Activated T-cell treated with anti-CD3 and anti-CD28 coated beads, Interleukin-2, amount 50 U/mL, for 4 hours (primary cell): ENCODE measurements at regions not wholly inside any gene's neighbourhood (a gene's known extent, or its start where the extent isn't known, plus 50 kb on each side); places are given as distances from the start of the nearest gene placed in this dataset.

Experiments used
- ATAC-seq, 2 donors: fragments of 200-7000 bp; cut with Tn5 transposase; one replicate each; pipeline ENCODE4 v1.10.0; 2021
- DNase-seq: peaks from one replicate; pipeline ENCODE4 v3.0.0-alpha.2; 2020
- H3K27me3 Mint-ChIP-seq: one replicate; pipeline ENCODE4 v1.8.0; 2021; ENCODE audit warnings: low read depth, mixed read lengths
- H3K36me3 Mint-ChIP-seq: one replicate; pipeline ENCODE4 v1.8.0; 2022; ENCODE audit warnings: mixed read lengths; ENCODE audit not compliant: insufficient read depth
- H3K4me1 Mint-ChIP-seq: one replicate; pipeline ENCODE4 v1.8.0; 2021; ENCODE audit warnings: low read depth, mixed read lengths
- H3K4me3 Mint-ChIP-seq: one replicate; pipeline ENCODE4 v1.8.0; 2021; ENCODE audit warnings: mild to moderate bottlenecking, moderate library complexity, mixed read lengths
- H3K9me3 Mint-ChIP-seq: one replicate; pipeline ENCODE4 v1.8.0; 2021; ENCODE audit warnings: mixed read lengths

GRCh38 chr5:164861610-164862009 lies 1356.2 kb downstream of the MAT2B start:
- DNase-seq: no peak
- H3K4me1 Mint-ChIP-seq: no peaks in the 10 kb centered on the region
- ATAC-seq: no peak
- no peaks in the 10 kb centered on the region for H3K36me3 Mint-ChIP-seq
- H3K4me3 Mint-ChIP-seq: no peak overlapping the region
- H3K9me3 Mint-ChIP-seq: peaks cover 22% of the 10 kb centered on the region
- no peaks in the 10 kb centered on the region for H3K27me3 Mint-ChIP-seq

- DNase-seq (no peak), ATAC-seq (no peak)
- Mint-ChIP-seq H3K9me3 (peaks cover 24% of the 10 kb centered on the region), H3K4me3 (no peak overlapping the region), H3K27me3 (no peaks in the 10 kb centered on the region), H3K36me3 (no peaks in the 10 kb centered on the region), H3K4me1 (no peaks in the 10 kb centered on the region)
Measured at GRCh38 chr5:164868761-164869160, 1363.3 kb downstream of the MAT2B start.

- ATAC-seq: no peak
- no peaks in the 10 kb centered on the region for H3K27me3 Mint-ChIP-seq
- peaks cover 21% of the 10 kb centered on the region for H3K9me3 Mint-ChIP-seq
- no peak for DNase-seq
- no peaks in the 10 kb centered on the region for H3K36me3 Mint-ChIP-seq
- H3K4me3 Mint-ChIP-seq: no peak overlapping the region
- no peaks in the 10 kb centered on the region for H3K4me1 Mint-ChIP-seq
Measured at GRCh38 chr5:164869325-164869724, 1363.9 kb downstream of the MAT2B start.

- Mint-ChIP-seq H3K27me3 (no peaks in the 10 kb centered on the region), H3K9me3 (peaks cover 11% of the 10 kb centered on the region), H3K4me1 (no peaks in the 10 kb centered on the region), H3K36me3 (no peaks in the 10 kb centered on the region), H3K4me3 (no peak overlapping the region)
- DNase-seq (no peak), ATAC-seq (no peak)
Measured at GRCh38 chr5:164876793-164877192, 1371.4 kb downstream of the MAT2B start.

GRCh38 chr5:164881442-164881841 lies 1376.0 kb downstream of the MAT2B start:
- DNase-seq: no peak
- Mint-ChIP-seq H3K4me1 (no peaks in the 10 kb centered on the region), H3K27me3 (no peaks in the 10 kb centered on the region), H3K36me3 (no peaks in the 10 kb centered on the region), H3K9me3 (peaks cover 11% of the 10 kb centered on the region), H3K4me3 (no peak overlapping the region)
- no peak for ATAC-seq

- ATAC-seq: no peak
- DNase-seq: no peak
- Mint-ChIP-seq H3K9me3 (peaks cover 14% of the 10 kb centered on the region), H3K27me3 (no peaks in the 10 kb centered on the region), H3K36me3 (no peaks in the 10 kb centered on the region), H3K4me1 (no peaks in the 10 kb centered on the region), H3K4me3 (no peak overlapping the region)
Measured at GRCh38 chr5:164885179-164885578, 1379.8 kb downstream of the MAT2B start.

GRCh38 chr5:164893071-164893470 lies 1387.7 kb downstream of the MAT2B start:
- peaks cover 11% of the 10 kb centered on the region for H3K9me3 Mint-ChIP-seq
- no peaks in the 10 kb centered on the region for H3K27me3 Mint-ChIP-seq
- DNase-seq: no peak
- H3K36me3 Mint-ChIP-seq: no peaks in the 10 kb centered on the region
- no peak for ATAC-seq
- no peak overlapping the region for H3K4me3 Mint-ChIP-seq
- no peaks in the 10 kb centered on the region for H3K4me1 Mint-ChIP-seq

- ATAC-seq (no peak), DNase-seq (no peak)
- no peaks in the 10 kb centered on the region for H3K4me1 Mint-ChIP-seq
- peaks cover 18% of the 10 kb centered on the region for H3K9me3 Mint-ChIP-seq
- H3K36me3 Mint-ChIP-seq: no peaks in the 10 kb centered on the region
- H3K4me3 Mint-ChIP-seq: no peak overlapping the region
- H3K27me3 Mint-ChIP-seq: no peaks in the 10 kb centered on the region
Measured at GRCh38 chr5:164898705-164899104, 1393.3 kb downstream of the MAT2B start.

GRCh38 chr5:164909673-164910072 lies 1404.3 kb downstream of the MAT2B start:
- ATAC-seq (no peak), DNase-seq (no peak)
- H3K9me3 Mint-ChIP-seq: peaks cover 19% of the 10 kb centered on the region
- H3K27me3 Mint-ChIP-seq: no peaks in the 10 kb centered on the region
- no peaks in the 10 kb centered on the region for H3K4me1 Mint-ChIP-seq
- H3K36me3 Mint-ChIP-seq: no peaks in the 10 kb centered on the region
- H3K4me3 Mint-ChIP-seq: no peak overlapping the region

GRCh38 chr5:164921722-164922121 lies 1416.3 kb downstream of the MAT2B start:
- H3K4me3 Mint-ChIP-seq: no peak overlapping the region
- no peak for ATAC-seq
- H3K27me3 Mint-ChIP-seq: no peaks in the 10 kb centered on the region
- peaks cover 28% of the 10 kb centered on the region for H3K9me3 Mint-ChIP-seq
- H3K36me3 Mint-ChIP-seq: no peaks in the 10 kb centered on the region
- H3K4me1 Mint-ChIP-seq: no peaks in the 10 kb centered on the region
- DNase-seq: no peak

GRCh38 chr5:164934039-164934438 lies 1428.6 kb downstream of the MAT2B start:
- no peak for DNase-seq
- peaks cover 33% of the 10 kb centered on the region for H3K9me3 Mint-ChIP-seq
- no peaks in the 10 kb centered on the region for H3K27me3 Mint-ChIP-seq
- no peak for ATAC-seq
- H3K36me3 Mint-ChIP-seq: no peaks in the 10 kb centered on the region
- H3K4me1 Mint-ChIP-seq: no peaks in the 10 kb centered on the region
- H3K4me3 Mint-ChIP-seq: no peak overlapping the region

GRCh38 chr5:164934561-164934960 lies 1429.1 kb downstream of the MAT2B start:
- ATAC-seq: no peak
- Mint-ChIP-seq H3K4me1 (no peaks in the 10 kb centered on the region), H3K4me3 (no peak overlapping the region), H3K27me3 (no peaks in the 10 kb centered on the region), H3K36me3 (no peaks in the 10 kb centered on the region), H3K9me3 (peaks cover 33% of the 10 kb centered on the region)
- DNase-seq: no peak

- no peaks in the 10 kb centered on the region for H3K36me3 Mint-ChIP-seq
- H3K4me1 Mint-ChIP-seq: no peaks in the 10 kb centered on the region
- DNase-seq (no peak), ATAC-seq (no peak)
- peaks cover 18% of the 10 kb centered on the region for H3K9me3 Mint-ChIP-seq
- H3K4me3 Mint-ChIP-seq: no peak overlapping the region
- H3K27me3 Mint-ChIP-seq: no peaks in the 10 kb centered on the region
Measured at GRCh38 chr5:164941132-164941531, 1435.7 kb downstream of the MAT2B start.

GRCh38 chr5:164950927-164951326 lies 1445.5 kb downstream of the MAT2B start:
- ATAC-seq: no peak
- no peaks in the 10 kb centered on the region for H3K4me1 Mint-ChIP-seq
- H3K4me3 Mint-ChIP-seq: no peak overlapping the region

GRCh38 chr5:164951570-164951969 lies 1446.2 kb downstream of the MAT2B start:
- Mint-ChIP-seq H3K4me1 (no peaks in the 10 kb centered on the region), H3K4me3 (no peak overlapping the region)

More at GRCh38 chr5:164950927-164951326, 1445.5 kb downstream of the MAT2B start:
- H3K9me3 Mint-ChIP-seq: peaks cover 10% of the 10 kb centered on the region
- no peaks in the 10 kb centered on the region for H3K27me3 Mint-ChIP-seq
- DNase-seq: no peak
- no peaks in the 10 kb centered on the region for H3K36me3 Mint-ChIP-seq

GRCh38 chr5:164958688-164959087 lies 1453.3 kb downstream of the MAT2B start:
- DNase-seq: no peak
- Mint-ChIP-seq H3K36me3 (no peaks in the 10 kb centered on the region), H3K27me3 (no peaks in the 10 kb centered on the region), H3K4me1 (no peaks in the 10 kb centered on the region), H3K9me3 (peaks cover 14% of the 10 kb centered on the region), H3K4me3 (no peak overlapping the region)
- ATAC-seq: no peak

More at GRCh38 chr5:164951570-164951969, 1446.2 kb downstream of the MAT2B start:
- peaks cover 7% of the 10 kb centered on the region for H3K9me3 Mint-ChIP-seq
- no peak for DNase-seq
- no peaks in the 10 kb centered on the region for H3K27me3 Mint-ChIP-seq
- no peak for ATAC-seq
- H3K36me3 Mint-ChIP-seq: no peaks in the 10 kb centered on the region
